ENCODE measurements at regions not wholly inside any gene's neighbourhood (a gene's known extent, or its start where the extent isn't known, plus 50 kb on each side); places are given as distances from the start of the nearest gene placed in this dataset.

DNA sequence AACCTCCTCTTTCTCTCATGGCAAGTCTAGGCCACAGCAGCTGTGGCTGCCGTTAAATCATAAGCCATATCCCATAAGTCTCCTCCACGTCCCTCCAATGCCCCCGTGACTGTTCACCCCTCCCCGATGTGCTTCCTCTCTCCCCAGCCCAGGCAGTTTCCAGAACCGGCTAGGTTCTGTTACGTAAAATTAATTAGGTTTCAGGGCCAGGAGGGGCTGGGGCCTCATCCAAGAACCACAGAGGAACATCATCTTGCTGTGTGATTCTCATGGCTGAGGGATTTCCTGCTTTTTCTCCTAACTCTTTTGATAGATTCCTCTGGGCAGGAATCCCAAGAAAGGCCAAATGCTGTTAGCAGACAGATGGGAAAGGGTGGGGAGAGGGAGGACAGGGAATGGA, 141.8 kb upstream of the AJAP1 start:
- no peak for DNase-seq

- DNase-seq, result no peak
These were observed 140.7 kb upstream of the AJAP1 start for GRCh38 chr1:4513685-4514084.

DNA sequence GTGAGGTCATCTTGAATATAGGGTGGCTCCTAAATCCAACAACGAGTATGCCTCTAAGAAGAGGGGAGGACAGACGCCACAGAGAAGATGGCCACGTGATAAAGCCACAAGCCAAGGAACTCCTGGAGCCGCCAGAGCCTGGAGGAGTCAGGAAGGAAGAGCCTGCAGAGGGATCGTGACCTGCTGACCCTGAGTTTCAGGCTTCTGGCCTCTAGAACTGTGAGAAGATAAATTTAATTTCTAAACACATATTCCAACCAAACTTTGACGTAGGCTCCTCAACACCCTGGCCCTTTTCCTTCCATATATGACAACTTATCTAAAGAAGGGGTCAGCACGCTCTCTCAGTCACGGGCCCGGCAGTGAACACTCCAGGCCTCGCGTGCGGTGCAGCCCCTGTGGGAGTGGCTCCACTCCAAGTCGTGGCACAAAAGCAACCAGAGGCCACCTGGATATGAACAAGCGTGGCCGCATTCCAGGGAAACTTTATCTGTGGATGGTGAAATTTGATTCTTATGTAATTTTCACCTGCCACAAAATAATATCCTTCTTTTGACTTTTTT, 138.6 kb upstream of the AJAP1 start:
- DNase-seq, result no peak

DNA sequence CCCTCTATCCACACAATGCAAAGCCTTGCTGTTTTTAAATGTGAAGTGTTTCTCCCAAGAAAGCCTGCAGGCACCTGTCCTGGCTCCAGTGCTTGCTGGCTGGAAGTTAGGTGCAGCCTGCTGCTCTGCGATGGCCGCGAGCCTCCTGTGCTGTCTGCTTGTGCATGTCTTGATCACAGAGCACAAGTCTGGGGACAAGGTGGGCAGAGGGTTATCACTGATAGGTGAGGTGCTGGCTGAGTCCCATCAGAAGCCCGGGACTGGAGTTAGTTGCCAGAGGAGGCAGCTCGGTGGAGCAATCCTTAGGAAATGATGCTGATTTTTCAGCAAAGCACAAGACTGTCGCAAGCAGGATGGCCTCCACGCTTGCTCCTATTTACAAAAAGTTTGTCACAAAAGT, 137.8 kb upstream of the AJAP1 start:
- no peak for DNase-seq

DNA sequence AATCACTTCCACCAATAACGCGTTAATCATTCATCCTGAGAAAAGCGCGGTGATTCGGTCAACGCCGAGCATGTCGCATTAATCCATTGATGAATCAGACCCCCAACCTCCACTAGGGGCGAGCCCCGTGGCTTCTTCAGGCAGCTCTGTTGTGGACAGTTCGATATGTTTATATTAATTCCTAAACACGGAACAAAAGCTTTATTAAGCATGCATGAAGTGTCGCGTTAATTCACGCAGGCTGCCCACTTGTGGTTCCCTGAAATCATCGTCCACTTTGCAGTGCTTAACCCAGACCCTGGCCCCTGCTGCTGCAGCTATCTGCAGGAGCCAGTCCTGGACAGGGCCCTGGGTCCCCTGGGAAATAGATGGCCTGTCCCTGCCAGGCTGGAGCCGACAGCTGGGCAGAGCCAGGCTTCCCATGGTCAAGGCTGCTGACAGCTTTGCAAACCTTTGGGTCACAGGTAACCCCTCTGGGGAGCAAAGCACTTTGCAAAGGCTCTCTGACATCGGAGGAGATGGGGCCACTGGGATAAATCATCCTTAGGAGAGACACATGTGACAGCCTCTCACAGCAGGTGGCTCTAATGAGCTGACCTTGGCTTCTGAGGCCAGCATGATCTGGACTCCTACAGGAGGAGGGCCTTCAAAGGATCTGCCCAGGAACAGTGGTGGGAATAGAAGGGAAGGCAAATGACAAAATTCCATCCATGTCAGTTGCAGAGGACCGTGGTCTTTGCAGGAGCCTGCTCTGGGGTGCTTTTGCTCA, 137.0 kb upstream of the AJAP1 start:
- no peak for DNase-seq

- no peak for DNase-seq
These were observed 135.8 kb upstream of the AJAP1 start for GRCh38 chr1:4518621-4519020.

DNA sequence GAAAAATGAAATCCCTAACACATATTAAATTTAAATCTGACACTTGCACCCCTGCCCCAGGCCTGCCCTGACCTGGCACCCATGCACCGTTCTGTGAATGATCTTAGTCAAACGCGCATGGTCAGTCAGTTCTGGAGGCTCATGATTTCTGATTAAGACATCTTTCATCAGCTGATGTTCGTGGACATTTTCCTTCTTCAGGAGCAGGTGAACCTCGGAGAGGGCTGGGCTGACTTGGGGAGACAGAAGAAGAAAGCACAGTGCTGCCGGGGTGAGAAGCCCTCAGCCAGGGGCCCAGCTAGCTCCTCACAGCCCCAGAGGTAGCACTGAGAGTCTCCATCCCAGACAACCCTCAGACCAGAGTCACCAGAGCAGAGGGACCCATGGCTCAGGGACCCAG, 134.5 kb upstream of the AJAP1 start:
- no peak for DNase-seq

GRCh38 chr1:4523551-4523950, 130.9 kb upstream of the AJAP1 start:
- no peak for DNase-seq

GRCh38 chr1:4526747-4527146, 127.7 kb upstream of the AJAP1 start:
- DNase-seq, result no peak

- no peak for DNase-seq
These were observed 126.6 kb upstream of the AJAP1 start for GRCh38 chr1:4527819-4528218.

DNA sequence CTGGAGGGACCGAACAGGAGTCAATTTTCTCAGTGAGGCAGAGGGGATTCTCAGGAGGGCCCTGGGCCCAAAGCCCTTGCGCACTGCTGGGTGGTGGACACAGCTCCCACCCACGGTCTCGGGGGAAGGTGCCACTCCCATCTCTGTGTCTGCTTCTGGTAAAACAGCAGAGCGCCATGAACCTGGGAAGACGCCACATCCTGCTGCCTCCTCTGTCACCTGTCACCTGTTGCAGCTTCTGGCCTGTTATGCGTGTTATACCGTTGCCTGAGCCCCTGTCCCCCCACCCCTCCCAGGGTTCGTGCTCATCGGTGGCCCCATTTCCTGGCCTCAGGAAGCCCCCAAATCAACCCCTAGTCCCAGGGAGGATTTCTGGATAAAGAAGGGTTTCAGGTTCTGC, 125.8 kb upstream of the AJAP1 start:
- no peak for DNase-seq

GRCh38 chr1:4529446-4530165, 124.8 kb upstream of the AJAP1 start:
- no peak for DNase-seq

DNA sequence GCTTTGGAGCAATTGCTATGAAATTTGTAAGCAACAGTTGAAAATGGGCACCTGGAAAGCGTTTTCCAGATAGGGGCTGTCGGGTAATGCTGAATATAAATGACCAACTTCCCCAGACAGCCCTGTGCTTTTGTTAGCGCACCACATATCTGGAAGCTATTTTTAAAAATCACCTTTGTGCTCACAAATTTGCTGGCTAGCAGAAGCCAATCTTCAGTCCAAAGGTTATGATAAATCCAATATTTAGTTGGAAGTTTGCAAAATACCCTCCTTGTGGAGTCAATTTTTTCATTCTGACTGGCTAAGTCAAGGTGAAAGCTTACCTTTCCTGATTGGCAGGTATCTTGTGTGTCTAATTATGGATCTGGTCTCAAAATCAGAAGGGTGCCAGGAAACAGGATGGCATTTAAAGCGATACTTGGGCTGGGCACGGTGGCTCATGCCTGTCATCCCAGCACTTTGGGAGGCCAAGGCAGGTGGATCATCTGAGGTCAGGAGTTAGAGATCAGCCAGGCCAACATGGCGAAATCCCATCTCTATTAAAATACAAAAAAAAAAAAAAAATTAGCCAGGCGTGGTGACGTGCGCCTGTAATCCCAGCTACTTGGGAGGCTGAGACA, 124.1 kb upstream of the AJAP1 start:
- no peak for DNase-seq

DNA sequence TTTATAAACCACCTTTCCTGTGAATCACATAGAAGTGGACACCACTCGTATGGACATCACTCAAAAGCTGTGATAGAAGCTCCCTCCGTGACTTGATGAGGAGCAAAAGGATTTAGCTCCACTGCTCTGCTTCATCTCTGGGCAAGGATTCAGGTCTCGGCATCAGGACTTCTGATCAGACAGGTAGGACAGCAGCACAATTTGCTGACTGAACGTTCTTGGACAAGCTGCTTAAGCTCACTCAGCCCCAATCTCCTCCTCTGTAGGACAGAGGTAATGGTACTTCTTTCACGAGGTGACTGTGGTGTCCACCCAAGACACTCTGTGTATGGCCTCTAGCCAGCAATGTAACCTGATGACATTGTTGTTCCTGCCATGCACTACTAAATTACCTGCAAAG, 122.6 kb upstream of the AJAP1 start:
- no peak for DNase-seq

- no peak for DNase-seq
These were observed 121.8 kb upstream of the AJAP1 start for GRCh38 chr1:4532656-4533055.

DNA sequence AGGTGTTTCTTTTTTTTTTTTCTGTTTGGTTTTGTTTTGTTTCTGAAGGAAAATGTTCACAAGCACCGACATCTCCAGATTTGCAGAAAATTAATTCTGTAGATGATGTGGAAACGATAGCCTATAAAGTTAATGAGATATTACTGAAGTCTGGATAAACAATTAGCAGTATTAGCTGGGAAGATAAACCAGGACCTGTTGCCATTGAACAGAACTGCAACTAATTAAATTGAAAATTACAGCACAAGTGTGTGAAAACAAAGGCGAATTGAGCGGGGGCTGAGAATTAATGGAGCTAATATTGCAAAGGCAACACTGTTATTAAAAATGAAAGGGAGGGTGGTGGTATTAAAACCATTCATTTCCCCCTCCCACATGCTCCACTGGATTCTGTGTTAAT, 107.5 kb upstream of the AJAP1 start:
- no peak for DNase-seq

- DNase-seq, result no peak
These were observed 104.5 kb upstream of the AJAP1 start for GRCh38 chr1:4549930-4550329.

GRCh38 chr1:4550941-4551340, 103.5 kb upstream of the AJAP1 start:
- no peak for DNase-seq

DNA sequence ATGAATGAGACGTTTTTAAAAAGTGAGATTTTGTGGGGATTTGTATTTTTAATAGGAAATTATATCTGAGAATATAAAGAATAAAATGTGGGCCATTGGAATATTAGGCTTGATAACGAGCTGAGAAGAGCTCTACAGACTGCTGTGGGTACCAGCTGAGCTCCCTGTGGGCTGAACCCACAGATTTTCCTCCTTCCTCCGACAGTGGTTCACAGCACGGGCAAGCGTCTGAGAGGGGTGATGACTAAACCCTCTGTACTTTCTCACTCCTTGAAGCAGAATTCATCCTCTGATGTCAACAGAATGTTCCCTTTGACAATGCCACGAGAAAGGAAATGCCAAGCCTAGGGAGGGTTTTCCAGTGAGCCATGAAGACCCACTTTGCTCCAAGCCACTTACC, 102.7 kb upstream of the AJAP1 start:
- DNase-seq, result no peak

DNA sequence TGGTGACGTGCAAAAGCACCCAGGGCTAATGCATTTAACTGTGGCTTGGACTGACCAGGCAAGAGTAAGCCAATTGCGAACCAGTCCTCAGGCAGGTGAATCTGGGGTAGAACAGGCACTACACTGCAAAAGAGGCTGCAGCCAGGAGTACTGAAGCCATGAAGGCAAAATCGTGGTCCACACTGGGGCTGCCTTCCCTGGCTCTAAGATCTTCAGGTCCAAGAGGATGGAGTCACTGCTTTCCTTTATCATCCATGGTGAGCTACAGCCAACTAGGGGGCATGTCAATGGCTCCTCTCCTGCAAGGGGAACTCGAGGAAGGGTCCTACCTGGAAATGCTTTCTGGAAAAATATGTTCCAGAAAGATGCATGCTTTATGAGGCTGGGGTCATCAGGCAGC, 100.6 kb upstream of the AJAP1 start:
- no peak for DNase-seq

DNA sequence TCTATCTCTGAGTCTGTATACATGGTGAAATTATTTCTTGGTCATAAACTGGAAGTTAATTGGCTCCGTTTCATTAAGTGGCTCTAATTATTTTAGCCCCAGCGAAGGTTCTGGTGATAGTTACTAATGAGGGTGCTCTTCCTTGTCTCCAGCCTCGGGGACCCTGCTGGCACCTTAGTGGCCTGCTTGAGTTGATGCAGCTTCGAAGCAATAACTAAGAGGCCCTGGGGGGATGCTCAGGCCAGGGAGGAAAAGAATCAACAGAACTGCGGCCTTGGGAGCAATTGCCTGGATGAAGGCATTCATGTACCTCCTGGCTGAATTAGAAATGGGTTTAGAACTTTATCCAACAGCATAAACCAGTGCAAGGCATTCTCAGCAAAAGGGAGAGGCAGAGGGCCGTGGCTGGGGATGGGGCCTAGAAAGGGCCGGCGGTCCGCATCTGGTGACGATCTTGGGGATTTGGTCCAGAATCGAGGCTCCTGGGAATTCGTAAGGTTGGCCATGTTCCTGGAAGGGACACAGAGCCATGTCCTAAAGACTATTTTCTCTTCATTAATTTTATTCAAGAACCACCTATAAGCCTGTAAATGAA, 100.0 kb upstream of the AJAP1 start:
- DNase-seq, result no peak

DNA sequence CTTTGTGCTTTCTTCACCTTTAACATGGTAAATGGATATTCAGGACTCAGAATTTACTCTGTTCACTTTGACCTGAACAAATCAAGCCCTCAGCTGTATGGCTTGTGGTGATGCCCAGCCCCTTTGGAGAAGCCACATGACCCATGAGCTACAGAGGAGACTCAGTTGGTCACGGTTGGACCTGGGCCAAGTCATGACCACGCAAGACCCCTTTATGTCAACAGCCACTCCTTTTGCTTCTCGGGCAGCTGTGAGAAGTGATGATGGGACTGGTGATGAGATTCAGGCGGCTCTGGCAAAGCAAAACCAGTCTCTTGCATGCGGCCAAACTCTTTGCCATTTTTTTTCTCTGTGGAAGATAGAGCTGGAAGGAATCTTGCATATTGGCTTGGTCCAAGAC, 96.5 kb upstream of the AJAP1 start:
- DNase-seq, result no peak

DNA sequence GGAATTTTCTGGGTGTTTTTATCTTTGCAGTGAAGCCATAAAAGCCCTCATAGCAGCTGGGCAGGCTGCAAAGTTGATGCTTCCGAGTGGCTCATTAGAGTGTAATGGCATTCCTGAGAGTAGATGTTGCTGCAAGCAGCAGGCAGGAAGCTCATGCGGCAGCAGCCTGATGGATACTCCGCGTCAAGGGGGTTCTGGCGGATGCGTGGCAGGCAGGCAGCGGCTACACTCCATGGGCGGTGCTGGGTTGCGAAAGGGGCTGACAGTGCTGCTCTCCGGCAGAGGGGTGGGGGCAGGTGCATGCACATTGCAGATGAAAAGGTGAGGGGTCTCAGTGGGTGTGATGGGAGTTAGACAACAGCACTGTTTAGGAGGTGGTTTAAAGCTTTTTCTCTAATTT, 93.2 kb upstream of the AJAP1 start:
- DNase-seq, result no peak

GRCh38 chr1:4562321-4562720, 92.1 kb upstream of the AJAP1 start:
- DNase-seq, result no peak

Data from stimulated activated CD4-positive, alpha-beta T cell treated with anti-CD3 and anti-CD28 coated beads, Interleukin-12 subunit alpha, Interleukin-12 subunit beta, amount 100 ng/mL, for 4 hours (primary cell).